Spleen (tissue), 7 donors: ENCODE measurements at regions not wholly inside any gene's neighbourhood (a gene's known extent, or its start where the extent isn't known, plus 50 kb on each side); places are given as distances from the start of the nearest gene placed in this dataset.

Source experiments
- POLR2A ChIP-seq, 3 donors: fragments of 450-650 bp; IDR thresholded peaks; one replicate each; pipeline ENCODE4 v1.5.1; 2017; ENCODE audit warnings: antibody characterized with exemption in 3 of 3, mild to moderate bottlenecking in 1 of 3
- TF ChIP-seq, protein P1 (sequence below), 11 experiments: fragments of 200-600 bp in 7 of 11; fragments of 450-650 bp in 4 of 11; sonication (generic) in 4 of 11; IDR thresholded peaks in 8 of 11; conservative IDR thresholded peaks in 3 of 11; 1 replicate in 7 of 11; 2 replicates in 4 of 11; pipeline versions ENCODE4 v1.4.0 to v1.8.0; 2016 to 2021; ENCODE audit warnings: antibody characterized with exemption in 11 of 11, inconsistent platforms in 4 of 11, mild to moderate bottlenecking in 1 of 11
- donor health status: DM: no; HTN: no; CAD: no; lungs with moderate emphysema.
- donor health status: DM: no; HTN: no; CAD: no.
- donor health status: DM: no; HTN: no; CAD: no.

DNA sequence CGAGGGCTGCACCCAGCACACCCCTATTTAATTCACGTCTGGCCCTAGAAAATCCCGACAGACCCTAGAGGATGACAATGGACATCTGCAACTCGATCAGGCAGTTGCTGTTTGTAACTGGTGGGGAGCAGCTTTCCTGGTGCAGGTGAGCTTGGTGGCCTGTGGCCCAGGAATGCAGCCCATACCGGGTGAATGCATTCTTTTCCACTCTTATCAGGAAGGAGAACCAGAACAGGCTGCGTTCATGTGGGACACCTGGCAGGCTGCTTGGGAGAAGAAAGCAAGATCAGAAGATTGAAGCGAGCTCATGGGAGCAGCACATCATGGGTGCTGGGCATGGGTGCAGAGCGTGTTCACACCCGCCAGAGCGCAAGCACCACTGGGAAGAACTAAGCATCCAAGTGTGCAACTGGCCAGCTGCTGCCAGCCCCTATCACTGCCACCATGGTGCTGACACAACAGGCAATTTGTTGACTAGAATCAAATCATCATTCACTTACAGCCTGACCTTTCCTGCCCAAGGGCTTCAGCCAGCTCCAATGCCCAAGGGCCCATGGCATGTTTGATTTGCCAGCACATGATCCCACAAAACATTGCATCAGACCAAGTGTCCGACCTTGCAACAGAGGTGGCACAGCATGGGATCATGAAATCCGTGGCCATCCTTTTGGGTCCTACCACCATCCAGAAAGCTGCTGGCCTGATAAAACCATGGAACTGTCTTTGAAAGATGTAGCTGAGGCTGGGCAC is 241.7 kb upstream of the ID2 start:
- no peak for TF ChIP-seq POLR2A (IDR thresholded peaks at IDR 0.05)
- TF ChIP-seq, protein P1, sequence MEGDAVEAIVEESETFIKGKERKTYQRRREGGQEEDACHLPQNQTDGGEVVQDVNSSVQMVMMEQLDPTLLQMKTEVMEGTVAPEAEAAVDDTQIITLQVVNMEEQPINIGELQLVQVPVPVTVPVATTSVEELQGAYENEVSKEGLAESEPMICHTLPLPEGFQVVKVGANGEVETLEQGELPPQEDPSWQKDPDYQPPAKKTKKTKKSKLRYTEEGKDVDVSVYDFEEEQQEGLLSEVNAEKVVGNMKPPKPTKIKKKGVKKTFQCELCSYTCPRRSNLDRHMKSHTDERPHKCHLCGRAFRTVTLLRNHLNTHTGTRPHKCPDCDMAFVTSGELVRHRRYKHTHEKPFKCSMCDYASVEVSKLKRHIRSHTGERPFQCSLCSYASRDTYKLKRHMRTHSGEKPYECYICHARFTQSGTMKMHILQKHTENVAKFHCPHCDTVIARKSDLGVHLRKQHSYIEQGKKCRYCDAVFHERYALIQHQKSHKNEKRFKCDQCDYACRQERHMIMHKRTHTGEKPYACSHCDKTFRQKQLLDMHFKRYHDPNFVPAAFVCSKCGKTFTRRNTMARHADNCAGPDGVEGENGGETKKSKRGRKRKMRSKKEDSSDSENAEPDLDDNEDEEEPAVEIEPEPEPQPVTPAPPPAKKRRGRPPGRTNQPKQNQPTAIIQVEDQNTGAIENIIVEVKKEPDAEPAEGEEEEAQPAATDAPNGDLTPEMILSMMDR (IDR thresholded peaks at IDR 0.05 in 8 of 11, conservative IDR thresholded peaks at IDR 0.05 in 3 of 11), result no peak
